Mammary epithelial cell (primary cell): ENCODE measurements at regions not wholly inside any gene's neighbourhood (a gene's known extent, or its start where the extent isn't known, plus 50 kb on each side); places are given as distances from the start of the nearest gene placed in this dataset.

ENCODE experiments used
- CTCF ChIP-seq, 2 donors: IDR thresholded peaks in 1 of 2; conservative IDR thresholded peaks in 1 of 2; 2 replicates each; pipeline ENCODE4 v1.5.1; 2011 to 2012; ENCODE audit warnings: inconsistent platforms in 2 of 2, low read length in 2 of 2, mild to moderate bottlenecking in 2 of 2, control low read depth in 1 of 2, low read depth in 1 of 2; ENCODE audit not compliant: insufficient read depth in 1 of 2; ENCODE audit errors: extremely low read depth in 1 of 2
- EZH2 ChIP-seq: IDR thresholded peaks from 2 replicates; pipeline ENCODE4 v1.6.1; 2012; ENCODE audit warnings: low read length, inconsistent platforms, borderline replicate concordance

GRCh38 chr10:61589547-61590243, 73.0 kb upstream of the CABCOCO1 start:
- TF ChIP-seq CTCF (conservative IDR thresholded peaks at IDR 0.05 in 1 of 2, IDR thresholded peaks at IDR 0.05 in 1 of 2; ENCODE audit: extremely low read depth in 1 of 2, insufficient read depth in 1 of 2, low read depth in 1 of 2, low read length in 2 of 2) = no peak
- no peak for TF ChIP-seq EZH2
